HG02943 (cell line): ENCODE measurements at regions not wholly inside any gene's neighbourhood (a gene's known extent, or its start where the extent isn't known, plus 50 kb on each side); places are given as distances from the start of the nearest gene placed in this dataset.
"Not testable (repeated sequence)": the region's sequence is repeated elsewhere in the genome, so short reads cannot be mapped to it uniquely, and the experiment has no call there.

ENCODE experiments used
- ATAC-seq: cut with Tn5 transposase; IDR thresholded peaks from one replicate; pipeline ENCODE4 v1.9.1; 2021; ENCODE audit warnings: mild to moderate bottlenecking, low read depth, moderate library complexity; ENCODE audit not compliant: unreplicated experiment

GRCh38 chr6:4677751-4678065 is 98.5 kb upstream of the CDYL start:
- no peak for ATAC-seq

DNA sequence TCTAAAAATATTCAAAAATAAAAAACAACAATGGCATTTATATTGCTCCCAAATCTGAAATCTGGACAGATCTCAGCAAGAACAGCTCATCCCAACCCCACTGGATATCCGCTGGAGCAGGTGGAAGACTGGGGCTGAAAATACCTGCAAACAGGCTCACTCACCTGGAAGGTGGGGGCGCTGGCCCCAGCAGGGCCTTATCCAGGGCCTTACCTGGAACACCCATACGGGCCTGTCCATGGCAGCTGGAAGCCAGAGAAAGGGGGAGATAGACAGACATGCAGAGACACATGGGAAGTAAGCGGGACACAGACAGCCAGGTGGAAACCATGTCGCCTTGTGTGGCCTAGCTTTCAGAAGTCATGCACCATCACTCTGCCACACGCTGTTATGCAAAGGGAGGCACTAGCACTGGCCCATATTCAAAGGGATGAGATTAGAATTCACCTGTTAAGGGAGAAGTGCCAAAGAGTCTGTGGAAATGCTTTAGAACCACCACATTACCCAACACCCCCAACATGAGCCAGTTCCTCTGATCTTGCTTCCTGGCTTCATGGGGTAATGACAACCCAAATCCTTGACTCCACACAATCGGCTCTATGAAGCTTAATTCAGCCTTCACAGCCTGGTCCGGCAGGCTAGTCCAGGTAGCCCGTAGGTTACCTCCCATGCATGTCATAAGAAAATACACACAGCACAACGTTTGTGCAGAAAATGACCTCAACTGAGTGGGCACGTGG is 99.0 kb upstream of the CDYL start:
- no peak for ATAC-seq

DNA sequence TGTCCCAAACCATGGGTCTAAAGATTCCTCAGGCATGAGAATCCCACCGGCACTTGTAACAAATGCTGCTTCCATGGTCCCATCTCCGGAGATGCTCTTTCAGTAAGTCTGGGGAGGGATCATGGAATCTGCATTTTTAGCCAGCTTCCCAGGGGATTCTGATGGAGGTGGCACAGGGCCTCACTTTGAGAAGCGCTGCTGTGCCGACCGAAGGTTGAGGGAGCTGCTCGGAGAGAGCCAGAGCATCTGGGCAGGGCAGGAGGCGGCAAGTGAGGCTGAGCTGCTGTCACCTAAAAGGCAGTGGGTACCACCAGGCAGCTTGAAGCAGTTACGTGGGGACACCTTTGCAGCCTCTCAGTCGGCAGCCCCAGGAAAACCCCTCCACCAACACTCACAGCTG is 100.2 kb upstream of the CDYL start:
- no peak for ATAC-seq

- ATAC-seq, result no peak
Measured at GRCh38 chr6:4675121-4675520, 101.1 kb upstream of the CDYL start.

DNA sequence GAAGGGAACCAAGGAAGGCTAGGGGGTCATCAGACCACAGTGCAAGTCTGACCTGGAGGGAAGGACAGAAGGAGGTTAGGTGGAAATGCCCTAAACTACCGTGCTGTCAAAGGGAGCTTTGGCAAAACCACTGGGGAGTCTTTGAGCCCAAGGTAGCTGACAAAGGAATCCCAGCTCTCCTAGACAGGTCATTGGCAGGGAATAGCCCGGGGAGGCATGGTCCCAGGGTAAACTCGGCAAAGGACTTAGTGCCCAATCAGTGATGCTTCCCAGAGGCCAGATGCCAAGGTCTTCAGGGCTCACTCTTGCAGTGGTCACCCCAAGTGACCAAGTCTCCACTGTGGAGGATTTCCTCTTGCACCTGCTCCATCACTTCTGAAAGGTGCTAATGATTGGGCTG is 102.3 kb upstream of the CDYL start:
- ATAC-seq, result no peak

DNA sequence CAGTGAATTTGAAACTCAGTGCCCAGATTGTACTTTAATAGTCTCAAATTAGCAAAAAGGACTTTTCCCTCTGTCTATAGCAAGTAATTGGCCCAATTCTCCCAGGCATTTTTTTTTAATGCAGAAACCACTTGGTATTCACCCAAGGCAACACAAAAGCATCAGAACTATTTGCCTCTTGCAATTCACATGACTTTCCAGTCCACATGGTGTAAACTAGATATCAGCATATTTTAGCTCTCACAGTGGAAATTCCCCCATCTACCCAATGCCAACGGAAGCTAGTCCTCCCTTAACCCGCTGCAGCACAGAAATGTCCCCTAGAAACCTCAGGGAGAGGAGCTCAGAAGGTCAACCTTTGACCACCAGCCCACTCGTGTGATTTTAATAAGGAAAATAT is 103.4 kb upstream of the CDYL start:
- no peak for ATAC-seq

GRCh38 chr6:4671587-4672115 is 104.6 kb upstream of the CDYL start:
- no peak for ATAC-seq

DNA sequence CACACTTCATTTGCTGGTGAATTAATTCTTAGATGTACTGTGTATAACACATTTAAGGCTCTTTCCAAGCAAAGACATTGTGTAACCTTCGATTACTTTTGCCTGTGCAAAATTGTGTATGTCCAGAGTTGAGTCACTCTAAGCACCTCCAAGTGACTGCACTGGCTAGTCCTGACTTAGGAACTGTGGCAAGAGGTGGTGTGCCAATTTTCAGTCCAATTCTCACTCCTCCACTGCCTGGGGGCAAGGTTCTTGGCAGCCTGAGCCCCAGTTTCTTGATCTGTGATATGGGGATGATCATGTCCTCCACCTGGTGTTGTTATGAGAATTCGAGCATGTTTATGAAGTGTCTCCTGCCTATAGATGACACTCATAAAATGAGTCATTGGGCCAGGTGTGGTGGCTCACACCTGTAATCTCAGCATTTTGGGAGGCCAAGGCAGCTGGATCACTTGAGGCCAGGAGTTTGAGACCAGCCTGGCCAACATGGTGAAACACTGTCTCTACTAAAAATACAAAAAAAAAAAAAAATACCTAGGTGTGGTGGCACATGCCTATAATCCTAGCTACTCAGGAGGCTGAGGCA is 105.3 kb upstream of the CDYL start:
- no peak for ATAC-seq

DNA sequence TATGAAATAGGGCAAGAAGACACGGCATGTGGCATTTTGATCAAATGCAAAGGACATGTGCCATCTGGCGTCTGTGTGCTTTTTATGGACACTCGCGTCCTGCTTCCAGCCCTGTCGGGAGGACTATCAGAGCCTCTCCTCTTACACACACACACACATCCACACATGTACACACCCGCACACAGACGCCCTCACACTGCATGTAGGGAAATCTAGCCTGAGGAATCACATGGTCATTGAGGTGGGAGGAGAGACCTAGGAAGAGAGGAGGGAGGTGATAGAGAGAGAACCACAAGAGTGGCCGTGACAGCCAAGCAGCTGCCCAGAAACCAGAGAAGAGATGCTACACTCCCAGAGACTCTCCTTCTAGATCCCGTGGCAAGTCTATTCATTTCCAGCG is 105.9 kb upstream of the CDYL start:
- no peak for ATAC-seq

DNA sequence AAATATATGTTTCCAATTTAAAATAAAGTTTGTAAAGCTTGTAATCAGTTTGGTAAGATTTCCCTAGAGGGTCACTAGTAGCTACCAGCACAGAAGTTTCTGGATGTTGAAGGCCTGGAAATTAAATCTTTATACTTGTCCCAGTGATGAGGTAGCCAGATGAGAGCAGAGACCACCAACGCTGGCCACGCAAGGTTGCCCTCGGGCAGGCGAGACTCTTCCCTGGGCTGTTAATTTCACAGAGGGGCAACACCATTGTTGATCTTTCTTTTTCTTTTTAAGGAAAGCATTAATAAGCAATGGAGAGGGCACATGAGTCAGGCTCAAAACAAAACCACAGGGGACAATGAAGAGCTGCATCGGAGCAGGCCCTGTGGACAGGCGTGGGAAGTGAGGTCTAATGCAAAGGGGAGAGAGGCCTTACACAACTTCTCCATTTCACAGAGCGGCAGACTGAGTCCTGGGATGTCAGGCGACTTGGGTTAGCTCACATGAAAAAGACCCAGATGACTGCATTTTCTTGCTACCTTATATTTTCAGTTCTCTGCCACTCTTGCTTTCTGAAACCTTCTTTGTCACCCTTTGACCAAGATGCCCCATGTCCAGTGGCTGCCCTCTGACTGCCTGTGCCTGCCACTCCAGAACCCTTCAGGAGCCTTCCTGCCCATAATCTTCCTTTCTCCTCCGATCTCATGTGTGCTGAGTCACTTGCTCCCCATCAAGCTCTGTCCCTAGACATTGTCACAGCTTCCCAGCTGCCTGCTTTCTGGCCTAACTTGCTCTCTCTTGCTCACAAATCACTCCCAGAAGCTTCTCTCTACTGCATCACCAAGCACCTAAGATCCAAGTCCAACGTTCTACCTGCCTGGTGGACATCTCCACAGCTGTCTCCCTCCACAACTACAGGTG is 107.7 kb upstream of the CDYL start:
- no peak for ATAC-seq

GRCh38 chr6:4667591-4667990 is 108.6 kb upstream of the CDYL start:
- no peak for ATAC-seq

DNA sequence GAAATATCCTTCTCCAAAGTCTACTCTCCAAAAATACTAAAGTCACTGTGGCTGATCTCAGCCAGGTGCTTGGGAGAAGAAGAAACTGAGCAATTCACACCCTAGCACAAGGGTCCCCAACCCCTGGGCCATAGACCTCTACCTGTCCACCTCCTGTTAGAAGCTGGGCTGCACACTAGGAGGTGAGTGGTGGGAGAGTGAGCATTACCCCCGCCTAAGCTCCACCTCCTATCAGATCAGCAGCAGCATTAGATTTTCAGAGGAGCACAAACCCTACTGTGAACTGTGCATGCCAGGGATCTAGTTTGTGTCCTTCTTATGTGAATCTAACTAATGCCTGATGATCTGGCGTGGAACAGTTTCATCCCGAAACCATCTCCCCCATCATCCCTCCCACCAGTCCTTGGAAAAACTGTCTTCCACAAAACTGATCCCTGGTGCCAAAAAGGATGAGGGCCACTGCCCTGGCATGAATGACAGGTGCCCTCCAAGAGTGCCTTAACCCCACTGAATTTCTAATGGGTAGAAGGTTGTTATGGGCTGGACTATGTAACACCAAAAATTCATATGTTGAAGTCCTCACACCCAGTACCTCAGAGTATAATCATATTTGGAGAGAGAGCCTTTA is 109.2 kb upstream of the CDYL start:
- no peak for ATAC-seq

DNA sequence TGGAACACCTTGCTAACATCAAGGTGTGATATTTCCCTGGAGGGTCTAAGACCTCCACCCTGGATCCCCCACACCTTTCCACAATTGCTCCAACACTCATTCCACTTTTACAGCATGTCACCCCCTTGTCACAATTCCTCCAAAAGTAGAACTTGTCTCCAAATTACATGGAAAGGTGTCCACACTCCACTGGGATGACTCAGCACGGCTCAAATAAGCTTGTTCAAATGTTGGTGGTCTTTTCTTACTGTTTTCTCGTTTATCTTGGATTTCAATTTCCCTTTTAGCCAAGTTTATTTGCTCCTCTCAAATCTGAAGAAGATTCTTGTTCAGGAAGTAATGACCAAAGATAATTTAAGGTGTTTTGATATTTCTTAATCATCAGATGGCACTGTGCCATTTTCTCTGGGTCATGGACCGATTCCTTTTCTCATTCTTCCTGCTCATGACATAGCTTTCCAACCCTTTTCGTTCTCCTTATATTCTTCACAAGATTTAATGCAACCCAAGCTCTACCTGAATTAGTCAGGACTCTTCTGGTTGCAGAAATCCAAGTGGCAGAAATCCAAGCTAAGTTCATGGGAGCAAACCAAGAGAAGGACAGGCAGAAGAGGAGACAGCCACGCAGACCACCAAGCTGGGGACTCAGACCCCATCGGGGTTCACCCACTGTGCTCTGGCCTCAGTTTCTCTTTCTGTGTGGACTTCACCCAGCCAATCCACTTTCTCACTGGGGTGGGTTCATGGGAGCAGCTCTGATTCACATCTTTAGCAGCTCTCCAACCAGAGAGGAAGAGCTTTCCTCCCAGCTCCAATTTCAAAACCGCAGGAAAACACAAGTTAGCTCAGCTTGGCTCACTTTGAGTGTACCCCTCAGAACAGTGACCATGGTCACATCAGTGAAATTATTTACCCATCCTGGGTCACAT is 110.5 kb upstream of the CDYL start:
- ATAC-seq, result no peak

DNA sequence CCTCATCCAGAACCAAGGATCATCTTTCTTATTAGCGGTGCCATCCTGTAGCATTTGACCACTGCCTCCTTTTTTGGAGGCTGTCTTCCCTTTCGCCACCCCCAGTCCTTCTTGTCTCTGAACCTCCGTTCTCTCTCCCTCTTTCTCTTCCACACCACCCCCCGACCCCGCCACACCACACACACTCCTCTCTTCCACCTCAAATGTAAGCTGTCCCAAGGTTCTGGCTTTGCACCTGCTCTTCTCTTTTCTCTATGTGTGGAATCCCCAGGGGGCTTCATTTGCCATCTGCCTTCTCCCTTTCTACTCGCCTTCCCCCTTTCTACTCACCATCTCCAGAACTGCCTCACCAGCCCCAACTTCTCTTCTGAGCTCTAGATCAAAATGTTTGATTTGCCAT is 111.3 kb upstream of the CDYL start:
- no peak for ATAC-seq

DNA sequence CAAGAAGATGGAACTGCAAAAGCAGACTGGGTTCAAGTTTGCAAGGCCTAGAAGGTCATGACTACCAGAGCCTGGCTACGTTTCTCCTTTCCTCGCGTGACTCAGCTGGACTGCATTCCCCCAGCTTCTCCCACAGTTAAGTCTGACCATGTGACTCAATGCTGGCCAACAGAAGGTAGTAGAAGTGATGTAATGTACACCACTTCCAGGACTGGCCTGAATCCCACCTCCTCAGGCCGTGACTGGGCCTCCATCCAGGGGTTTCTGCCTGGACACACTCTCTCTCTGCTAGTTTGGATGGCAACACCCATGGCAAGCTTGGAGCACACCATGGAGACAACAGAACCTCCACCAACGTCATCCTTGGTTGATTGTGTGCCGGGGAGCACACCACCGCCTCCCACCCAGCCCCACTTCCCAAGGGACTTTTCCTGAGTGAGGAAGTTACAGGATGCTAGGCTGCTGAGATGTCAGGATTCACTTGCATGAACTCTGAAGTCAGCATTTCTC is 112.0 kb upstream of the CDYL start:
- ATAC-seq, result no peak

DNA sequence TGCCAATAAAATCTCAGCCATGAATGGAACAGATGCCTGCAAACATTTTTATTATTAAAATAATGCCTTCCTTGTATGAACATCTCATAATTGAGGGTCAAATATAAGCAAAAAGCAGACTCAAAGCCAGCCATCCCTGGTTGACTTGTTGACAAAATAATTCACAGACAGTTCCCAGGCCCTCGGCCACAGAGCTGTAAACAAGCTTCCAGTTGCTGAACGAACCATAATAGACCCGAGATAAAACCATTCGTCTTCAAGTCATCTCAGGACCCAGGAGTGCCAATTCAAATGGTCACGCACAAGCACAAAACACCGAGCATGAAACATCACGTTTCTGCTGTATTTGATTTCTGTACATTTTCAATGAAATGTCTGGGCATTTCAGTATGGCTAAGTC is 113.3 kb upstream of the CDYL start:
- no peak for ATAC-seq

DNA sequence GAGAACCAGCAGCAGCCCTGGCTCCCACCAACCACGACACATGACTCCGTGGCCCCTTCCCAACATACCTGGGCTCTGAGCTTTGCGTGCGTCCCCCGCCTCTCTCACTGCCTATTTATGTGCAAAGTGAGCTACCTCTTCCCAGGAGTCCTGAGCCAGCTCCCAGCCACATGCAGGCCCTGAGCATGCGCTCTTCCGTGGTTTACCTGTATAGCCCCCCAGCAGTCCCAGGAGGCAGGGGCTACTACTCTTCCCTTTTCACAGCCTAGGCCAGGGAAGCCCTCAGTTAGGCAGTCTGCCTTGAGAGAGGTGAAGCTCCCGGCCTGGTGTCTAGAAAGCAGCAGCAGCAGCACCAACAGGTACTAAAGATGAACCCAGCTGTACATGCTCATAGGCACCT is 114.8 kb upstream of the CDYL start:
- ATAC-seq, result no peak

DNA sequence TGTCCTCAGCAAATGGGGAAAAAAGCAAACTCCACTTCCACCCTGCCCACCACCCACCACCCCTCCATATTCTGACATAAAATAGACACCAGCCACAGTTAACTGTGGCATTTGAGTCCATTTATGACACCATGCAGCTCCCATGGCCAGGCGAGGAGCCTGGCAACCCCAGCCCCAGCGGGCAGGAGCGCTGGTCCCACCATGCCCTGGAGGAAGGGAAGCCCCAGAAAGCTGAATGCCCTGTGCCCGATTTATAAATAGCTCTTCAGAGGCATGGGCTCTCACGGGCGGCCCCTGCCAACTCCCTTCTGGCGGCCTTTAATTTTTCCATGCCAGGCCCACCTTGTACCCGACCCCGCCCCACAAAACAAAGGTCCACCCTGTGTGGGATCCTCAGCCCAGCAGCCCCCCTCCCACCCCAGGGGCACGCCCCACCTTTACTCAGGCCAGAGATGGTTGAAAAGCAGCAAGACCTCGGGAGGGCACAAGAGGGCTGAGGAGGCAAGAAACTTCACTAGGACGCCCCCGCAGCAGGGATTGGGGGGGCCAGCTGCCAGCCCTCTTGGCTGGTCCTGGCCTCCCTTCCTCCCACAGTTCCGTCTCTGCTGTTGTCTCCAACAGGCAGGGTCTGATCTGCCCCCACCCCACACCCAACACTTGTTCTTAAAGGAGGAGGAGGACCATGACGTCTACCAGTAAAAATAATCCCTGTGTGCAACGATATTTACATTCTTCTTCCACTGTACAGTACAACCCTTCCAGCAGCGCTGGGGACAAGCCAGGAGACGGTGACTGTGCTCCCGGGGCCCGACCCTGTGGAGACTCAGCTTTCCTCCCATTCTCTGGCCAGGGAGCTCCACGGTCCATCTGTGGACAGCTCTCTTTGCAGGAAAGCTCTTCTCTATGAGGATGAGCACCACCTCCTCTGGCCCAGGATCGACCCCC is 115.6 kb upstream of the CDYL start:
- ATAC-seq, result no peak

GRCh38 chr6:4659719-4660118 is 116.5 kb upstream of the CDYL start:
- not testable (repeated sequence) for ATAC-seq
